ENCODE measurements at regions not wholly inside any gene's neighbourhood (a gene's known extent, or its start where the extent isn't known, plus 50 kb on each side); places are given as distances from the start of the nearest gene placed in this dataset.

DNA sequence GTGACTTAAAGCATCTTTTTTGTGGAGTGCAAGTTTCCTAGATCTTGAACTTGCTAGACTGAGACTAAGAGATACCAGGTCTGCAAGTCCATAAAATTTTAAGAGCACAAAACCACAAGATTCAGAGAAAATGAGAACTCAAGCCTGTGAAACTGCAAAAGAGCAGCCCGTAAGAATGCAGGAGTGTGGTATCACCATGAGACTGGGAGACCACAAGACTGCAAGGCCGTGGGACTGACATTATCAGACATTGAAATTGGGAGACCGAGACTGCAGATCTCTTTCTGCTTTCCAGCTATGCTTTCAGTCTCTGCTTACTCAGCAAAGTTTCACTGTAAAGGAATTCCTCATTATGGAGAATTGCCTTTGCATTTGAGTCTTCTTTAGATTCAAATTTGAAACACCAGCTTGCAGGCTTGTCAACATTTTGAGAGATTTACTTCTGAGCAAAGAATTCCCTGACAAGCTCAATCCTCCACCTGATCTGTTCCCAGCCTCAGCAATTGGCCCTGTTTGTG is 621.2 kb downstream of the KCNA4 start:
- Histone ChIP-seq H3K4me3 (ENCODE audit: low read depth, low read length) (no peak overlapping the region), H3K36me3 (no peaks in the 10 kb centered on the region), H3K27me3 (ENCODE audit: insufficient read depth, low read depth, severe bottlenecking) (no peaks in the 10 kb centered on the region), H3K27ac (no peak overlapping the region), H3K9me3 (ENCODE audit: severe bottlenecking) (no peaks in the 10 kb centered on the region)
- DNase-seq: no peak
- TF ChIP-seq, protein P1, sequence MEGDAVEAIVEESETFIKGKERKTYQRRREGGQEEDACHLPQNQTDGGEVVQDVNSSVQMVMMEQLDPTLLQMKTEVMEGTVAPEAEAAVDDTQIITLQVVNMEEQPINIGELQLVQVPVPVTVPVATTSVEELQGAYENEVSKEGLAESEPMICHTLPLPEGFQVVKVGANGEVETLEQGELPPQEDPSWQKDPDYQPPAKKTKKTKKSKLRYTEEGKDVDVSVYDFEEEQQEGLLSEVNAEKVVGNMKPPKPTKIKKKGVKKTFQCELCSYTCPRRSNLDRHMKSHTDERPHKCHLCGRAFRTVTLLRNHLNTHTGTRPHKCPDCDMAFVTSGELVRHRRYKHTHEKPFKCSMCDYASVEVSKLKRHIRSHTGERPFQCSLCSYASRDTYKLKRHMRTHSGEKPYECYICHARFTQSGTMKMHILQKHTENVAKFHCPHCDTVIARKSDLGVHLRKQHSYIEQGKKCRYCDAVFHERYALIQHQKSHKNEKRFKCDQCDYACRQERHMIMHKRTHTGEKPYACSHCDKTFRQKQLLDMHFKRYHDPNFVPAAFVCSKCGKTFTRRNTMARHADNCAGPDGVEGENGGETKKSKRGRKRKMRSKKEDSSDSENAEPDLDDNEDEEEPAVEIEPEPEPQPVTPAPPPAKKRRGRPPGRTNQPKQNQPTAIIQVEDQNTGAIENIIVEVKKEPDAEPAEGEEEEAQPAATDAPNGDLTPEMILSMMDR (IDR thresholded peaks at IDR 0.05; ENCODE audit: low read depth, low read length): no peak

DNA sequence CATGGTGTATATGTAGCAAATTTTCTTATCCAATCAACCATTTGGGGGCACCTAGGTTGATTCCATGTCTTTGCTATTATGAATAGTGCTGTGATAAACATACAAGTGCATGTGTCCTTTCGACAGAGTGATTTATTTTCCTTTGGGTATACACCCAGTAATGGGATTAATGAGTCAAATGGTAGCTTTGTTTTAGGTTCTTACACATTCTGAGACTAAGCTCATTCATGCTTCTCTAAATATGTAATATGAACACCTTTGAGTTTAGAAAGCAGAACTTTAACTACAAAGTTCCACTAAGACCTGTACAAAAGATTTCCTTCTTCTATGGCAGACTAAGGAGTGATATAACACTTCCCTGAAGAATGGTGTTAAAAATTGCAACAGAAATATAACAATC is 627.0 kb downstream of the KCNA4 start:
- no peak for DNase-seq
- H3K9me3 ChIP-seq (ENCODE audit: severe bottlenecking): no peaks in the 10 kb centered on the region
- no peak overlapping the region for H3K27ac ChIP-seq
- TF ChIP-seq, protein P1 (IDR thresholded peaks at IDR 0.05; ENCODE audit: low read depth, low read length): no peak
- no peak overlapping the region for H3K4me3 ChIP-seq (ENCODE audit: low read depth, low read length)
- H3K36me3 ChIP-seq: no peaks in the 10 kb centered on the region
- no peaks in the 10 kb centered on the region for H3K27me3 ChIP-seq (ENCODE audit: insufficient read depth, low read depth, severe bottlenecking)

DNA sequence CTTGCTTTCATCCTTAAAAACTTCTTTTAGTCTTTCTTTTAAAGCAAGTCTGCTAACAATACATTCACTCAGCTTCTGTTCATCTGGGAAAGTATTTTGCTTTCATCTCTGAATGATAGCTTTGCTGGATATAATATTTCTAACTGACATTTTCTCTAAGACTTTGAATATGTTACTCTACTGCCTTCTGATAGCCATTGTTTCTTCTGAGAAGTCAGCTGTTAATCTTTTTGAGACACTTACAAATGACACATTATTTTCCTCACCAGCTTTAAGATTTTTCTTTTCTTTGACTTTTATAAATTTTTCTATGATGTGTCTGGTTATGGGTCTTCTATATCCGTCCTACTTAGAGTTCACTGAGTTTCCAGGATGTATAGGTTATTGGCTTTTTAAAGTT is 643.1 kb downstream of the KCNA4 start:
- TF ChIP-seq, protein P1 (IDR thresholded peaks at IDR 0.05; ENCODE audit: low read depth, low read length): no peak
- no peak for DNase-seq

DNA sequence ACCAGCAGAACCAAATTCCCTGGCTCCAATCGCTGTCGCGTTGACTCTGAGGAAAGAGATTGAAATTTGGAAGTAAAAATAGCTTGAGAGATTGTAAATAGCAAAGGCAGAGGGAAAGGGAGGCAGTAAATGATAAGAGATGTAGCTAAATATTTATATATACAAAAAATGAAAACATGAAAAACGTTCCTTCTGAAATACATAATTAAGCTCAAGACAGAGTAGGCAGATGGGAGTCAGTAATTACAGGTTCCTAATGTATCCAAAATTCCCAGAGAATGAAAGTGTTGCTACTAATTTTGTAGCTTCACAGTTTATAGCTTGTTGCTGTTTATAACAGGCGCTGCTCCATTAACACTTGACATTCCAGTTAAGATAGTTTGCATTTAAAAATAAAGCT is 648.7 kb downstream of the KCNA4 start:
- Histone ChIP-seq H3K9me3 (ENCODE audit: severe bottlenecking) (no peaks in the 10 kb centered on the region), H3K27ac (no peak overlapping the region), H3K36me3 (no peaks in the 10 kb centered on the region), H3K27me3 (ENCODE audit: insufficient read depth, low read depth, severe bottlenecking) (no peaks in the 10 kb centered on the region), H3K4me3 (ENCODE audit: low read depth, low read length) (no peak overlapping the region)
- TF ChIP-seq, protein P1 (IDR thresholded peaks at IDR 0.05; ENCODE audit: low read depth, low read length): no peak
- DNase-seq: no peak

More for the DNA sequence above, 643.1 kb downstream of the KCNA4 start:
- no peak overlapping the region for H3K27ac ChIP-seq
- H3K36me3 ChIP-seq: no peaks in the 10 kb centered on the region
- H3K27me3 ChIP-seq (ENCODE audit: insufficient read depth, low read depth, severe bottlenecking): no peaks in the 10 kb centered on the region
- no peaks in the 10 kb centered on the region for H3K9me3 ChIP-seq (ENCODE audit: severe bottlenecking)
- no peak overlapping the region for H3K4me3 ChIP-seq (ENCODE audit: low read depth, low read length)

DNA sequence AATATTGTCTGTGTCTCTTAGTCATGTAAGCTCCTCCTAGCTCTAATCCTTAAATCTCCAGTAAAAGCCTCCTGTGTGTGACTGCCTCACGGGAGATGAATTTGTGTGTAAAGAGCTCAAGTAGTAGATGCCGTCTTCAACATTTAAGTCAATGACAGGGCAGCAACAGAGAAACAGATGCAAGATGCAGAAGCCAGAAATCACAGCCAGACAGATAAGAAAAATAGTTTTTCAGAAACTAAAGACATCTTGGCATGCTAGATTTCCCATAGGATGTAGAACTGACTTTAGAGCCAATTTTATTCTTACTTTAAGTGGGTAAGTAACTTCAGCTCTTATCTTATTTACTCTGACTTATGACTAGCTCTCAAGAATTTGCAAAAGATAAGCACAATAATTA is 652.8 kb downstream of the KCNA4 start:
- TF ChIP-seq, protein P1 (IDR thresholded peaks at IDR 0.05; ENCODE audit: low read depth, low read length): no peak
- H3K27ac ChIP-seq: no peak overlapping the region
- no peaks in the 10 kb centered on the region for H3K36me3 ChIP-seq
- H3K27me3 ChIP-seq (ENCODE audit: insufficient read depth, low read depth, severe bottlenecking): no peaks in the 10 kb centered on the region
- DNase-seq: no peak
- no peaks in the 10 kb centered on the region for H3K9me3 ChIP-seq (ENCODE audit: severe bottlenecking)
- H3K4me3 ChIP-seq (ENCODE audit: low read depth, low read length): no peak overlapping the region

DNA sequence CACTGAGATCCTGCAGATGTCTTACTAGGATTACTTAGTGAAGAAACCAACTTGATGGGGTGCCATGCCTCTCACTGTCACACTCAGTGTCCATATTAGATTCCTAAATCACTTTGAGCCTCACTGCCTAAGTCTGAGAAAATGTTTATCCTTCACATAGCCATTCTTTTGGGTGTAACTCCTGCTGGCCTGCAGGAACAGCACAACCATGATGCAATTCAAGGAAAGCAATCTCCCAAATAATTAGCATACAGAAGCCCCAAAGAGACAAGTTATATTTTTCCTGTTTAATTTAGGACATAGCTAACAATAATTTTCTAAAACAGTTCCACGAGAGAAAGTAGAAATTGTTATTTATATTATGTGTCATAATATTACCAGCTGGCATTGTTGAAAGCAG is 655.5 kb downstream of the KCNA4 start:
- no peaks in the 10 kb centered on the region for H3K36me3 ChIP-seq
- TF ChIP-seq, protein P1 (IDR thresholded peaks at IDR 0.05; ENCODE audit: low read depth, low read length): no peak
- no peaks in the 10 kb centered on the region for H3K27me3 ChIP-seq (ENCODE audit: insufficient read depth, low read depth, severe bottlenecking)
- no peak overlapping the region for H3K4me3 ChIP-seq (ENCODE audit: low read depth, low read length)
- no peak overlapping the region for H3K27ac ChIP-seq
- H3K9me3 ChIP-seq (ENCODE audit: severe bottlenecking): no peaks in the 10 kb centered on the region
- DNase-seq: no peak
